Uterus (tissue), 3 donors: ENCODE measurements at regions not wholly inside any gene's neighbourhood (a gene's known extent, or its start where the extent isn't known, plus 50 kb on each side); places are given as distances from the start of the nearest gene placed in this dataset.

Source experiments
- DNase-seq, 2 donors: peaks; one replicate each; pipeline ENCODE4 v3.0.0-alpha.2; 2019 to 2020
- H3K27ac ChIP-seq, 2 donors: fragments of 200-600 bp; sonication (generic); 1 replicate in 1 of 2; 2 replicates in 1 of 2; pipeline ENCODE4 v1.5.1; 2016 to 2018
- H3K27me3 ChIP-seq, 2 donors: fragments of 200-600 bp; sonication (generic); one replicate each; pipeline ENCODE4 v1.5.1; 2018 to 2019; ENCODE audit warnings: control low read depth in 1 of 2
- H3K36me3 ChIP-seq, 2 donors: fragments of 200-600 bp; sonication (generic); one replicate each; pipeline ENCODE4 v1.5.1; 2019; ENCODE audit warnings: control low read depth in 1 of 2
- H3K4me1 ChIP-seq, 2 donors: fragments of 200-600 bp; sonication (generic); one replicate each; pipeline ENCODE4 v1.5.1; 2018 to 2019; ENCODE audit warnings: control low read depth in 1 of 2
- H3K4me3 ChIP-seq, 2 donors: fragments of 200-600 bp; sonication (generic); 1 replicate in 1 of 2; 2 replicates in 1 of 2; pipeline ENCODE4 v1.5.1; 2018 to 2019; ENCODE audit warnings: mild to moderate bottlenecking in 1 of 2
- H3K9me3 ChIP-seq, 2 donors: fragments of 200-600 bp; sonication (generic); one replicate each; pipeline ENCODE4 v1.5.1; 2019; ENCODE audit warnings: control low read depth in 1 of 2
- POLR2A ChIP-seq, 2 donors: fragments of 450-650 bp; IDR thresholded peaks; one replicate each; pipeline ENCODE4 v1.6.1; 2016; ENCODE audit warnings: antibody characterized with exemption in 2 of 2, mild to moderate bottlenecking in 1 of 2, moderate library complexity in 1 of 2
- intact Hi-C: fragments of 100-400 bp; cut with DNase I; formaldehyde crosslinking; loops from one replicate; pipeline ENCODE4 v1.15.1; 2023; ENCODE audit warnings: low total_unique reads
- TF ChIP-seq, protein P1 (sequence below), 4 experiments: fragments of 200-600 bp in 2 of 4; fragments of 450-650 bp in 2 of 4; sonication (generic) in 2 of 4; IDR thresholded peaks; one replicate each; pipeline ENCODE4 v1.5.1; 2016 to 2019; ENCODE audit warnings: antibody characterized with exemption in 4 of 4, mild to moderate bottlenecking in 2 of 4, moderate library complexity in 1 of 4
- donor health status: DM: yes; HTN: yes; CAD: no.

DNA sequence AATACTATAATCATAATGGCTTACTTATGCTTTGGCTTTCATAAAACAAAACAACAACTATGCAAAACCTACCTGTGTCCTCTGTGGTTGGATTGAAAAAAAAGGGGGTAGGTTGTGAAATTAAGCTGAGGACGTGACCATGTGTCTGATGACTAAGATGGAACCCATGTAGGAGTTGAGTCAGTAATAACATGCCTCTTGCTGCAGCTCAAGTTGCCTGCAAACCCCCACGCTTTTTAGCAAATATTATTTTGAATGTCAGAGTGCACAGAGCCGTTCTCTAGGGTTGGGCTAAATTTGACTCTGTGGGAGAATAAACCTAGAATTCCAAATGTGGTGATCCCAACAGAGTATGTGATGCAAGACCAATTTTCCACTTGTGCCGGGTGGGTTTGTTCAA lies 209.3 kb downstream of the KCNRG start:
- no peak for TF ChIP-seq POLR2A (IDR thresholded peaks at IDR 0.05)
- TF ChIP-seq, protein P1, sequence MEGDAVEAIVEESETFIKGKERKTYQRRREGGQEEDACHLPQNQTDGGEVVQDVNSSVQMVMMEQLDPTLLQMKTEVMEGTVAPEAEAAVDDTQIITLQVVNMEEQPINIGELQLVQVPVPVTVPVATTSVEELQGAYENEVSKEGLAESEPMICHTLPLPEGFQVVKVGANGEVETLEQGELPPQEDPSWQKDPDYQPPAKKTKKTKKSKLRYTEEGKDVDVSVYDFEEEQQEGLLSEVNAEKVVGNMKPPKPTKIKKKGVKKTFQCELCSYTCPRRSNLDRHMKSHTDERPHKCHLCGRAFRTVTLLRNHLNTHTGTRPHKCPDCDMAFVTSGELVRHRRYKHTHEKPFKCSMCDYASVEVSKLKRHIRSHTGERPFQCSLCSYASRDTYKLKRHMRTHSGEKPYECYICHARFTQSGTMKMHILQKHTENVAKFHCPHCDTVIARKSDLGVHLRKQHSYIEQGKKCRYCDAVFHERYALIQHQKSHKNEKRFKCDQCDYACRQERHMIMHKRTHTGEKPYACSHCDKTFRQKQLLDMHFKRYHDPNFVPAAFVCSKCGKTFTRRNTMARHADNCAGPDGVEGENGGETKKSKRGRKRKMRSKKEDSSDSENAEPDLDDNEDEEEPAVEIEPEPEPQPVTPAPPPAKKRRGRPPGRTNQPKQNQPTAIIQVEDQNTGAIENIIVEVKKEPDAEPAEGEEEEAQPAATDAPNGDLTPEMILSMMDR (IDR thresholded peaks at IDR 0.05) = no peak
- Histone ChIP-seq H3K27me3 (no peaks in the 10 kb centered on the region), H3K36me3 (no peaks in the 10 kb centered on the region), H3K9me3 (no peaks in the 10 kb centered on the region), H3K4me3 (no peak overlapping the region), H3K4me1 (peaks cover 0 to 8% of the 10 kb centered on the region in 2 donors), H3K27ac (no peak overlapping the region)
- DNase-seq = no peak
- intact Hi-C loops = no loop called here

- TF ChIP-seq, protein P1 (IDR thresholded peaks at IDR 0.05) = no peak
- no peak for TF ChIP-seq POLR2A (IDR thresholded peaks at IDR 0.05)
- intact Hi-C loops = no loop called here
- Histone ChIP-seq H3K9me3 (no peaks in the 10 kb centered on the region), H3K27me3 (no peaks in the 10 kb centered on the region), H3K4me3 (no peak overlapping the region), H3K36me3 (no peaks in the 10 kb centered on the region), H3K4me1 (peaks cover 0 to 8% of the 10 kb centered on the region in 2 donors), H3K27ac (no peak overlapping the region)
- DNase-seq = no peak
These were observed 210.2 kb downstream of the KCNRG start for GRCh38 chr13:50225193-50226155.

DNA sequence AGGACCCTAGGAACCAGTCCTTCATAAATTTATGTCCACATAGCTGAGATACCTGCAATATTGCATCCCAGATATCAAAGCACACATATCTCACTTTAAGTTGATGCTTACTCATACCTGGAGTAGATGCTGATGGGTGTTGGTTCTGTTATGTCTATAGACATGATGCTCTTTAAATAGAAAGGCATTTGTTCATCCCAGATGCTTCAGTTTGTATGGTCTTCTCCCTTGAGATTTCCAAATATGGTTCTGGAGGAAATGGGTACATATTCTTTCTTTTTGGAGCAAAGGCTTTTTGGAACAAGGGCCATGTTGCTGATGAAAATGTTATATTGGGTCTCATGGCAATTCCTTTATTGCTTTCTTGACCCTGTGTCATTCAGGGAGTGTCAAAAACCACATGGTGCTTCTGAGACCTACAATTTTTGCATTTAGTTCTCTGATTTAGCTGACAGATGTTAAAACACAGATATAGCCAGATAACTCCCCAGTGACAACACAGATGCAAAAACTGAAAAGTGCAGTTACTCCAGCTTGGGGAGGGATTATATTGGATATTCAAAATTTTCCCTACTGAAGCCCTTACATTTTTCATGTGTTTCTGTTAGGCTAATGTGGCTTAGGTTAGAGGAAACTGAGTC lies 211.4 kb downstream of the KCNRG start:
- TF ChIP-seq, protein P1 (IDR thresholded peaks at IDR 0.05) = no peak
- no peak for TF ChIP-seq POLR2A (IDR thresholded peaks at IDR 0.05)
- H3K36me3 ChIP-seq = no peaks in the 10 kb centered on the region
- no peak overlapping the region for H3K4me3 ChIP-seq
- no peak overlapping the region for H3K27ac ChIP-seq
- H3K27me3 ChIP-seq = no peaks in the 10 kb centered on the region
- no peaks in the 10 kb centered on the region for H3K9me3 ChIP-seq
- peaks cover 0 to 8% of the 10 kb centered on the region in 2 donors for H3K4me1 ChIP-seq
- DNase-seq = no peak
- intact Hi-C loops = no loop called here

DNA sequence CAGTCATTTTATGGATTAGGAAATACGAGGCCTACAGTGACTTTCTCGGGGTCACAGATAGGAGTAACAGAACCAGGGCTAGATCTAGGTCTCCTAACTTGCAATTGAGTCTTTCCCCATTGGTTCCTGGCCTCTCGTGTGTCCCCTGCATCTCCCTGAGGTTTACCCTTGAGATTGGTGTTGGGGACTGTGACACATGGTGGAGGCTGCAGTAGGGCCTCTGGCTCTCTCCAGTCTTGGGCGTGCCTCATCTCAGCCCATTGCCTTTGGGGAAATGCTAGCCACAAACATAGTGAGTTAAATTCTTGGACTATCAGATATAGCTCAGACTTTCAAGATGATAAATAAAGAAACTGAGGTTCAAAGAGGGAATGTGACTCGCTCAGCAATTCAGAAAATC lies 212.1 kb downstream of the KCNRG start:
- Histone ChIP-seq H3K27me3 (no peaks in the 10 kb centered on the region), H3K4me1 (peaks cover 0 to 8% of the 10 kb centered on the region in 2 donors), H3K36me3 (no peaks in the 10 kb centered on the region), H3K9me3 (no peaks in the 10 kb centered on the region), H3K27ac (no peak overlapping the region), H3K4me3 (no peak overlapping the region)
- intact Hi-C loops = no loop called here
- DNase-seq = no peak
- TF ChIP-seq, protein P1 (IDR thresholded peaks at IDR 0.05) = no peak
- no peak for TF ChIP-seq POLR2A (IDR thresholded peaks at IDR 0.05)

GRCh38 chr13:50228527-50228926 lies 213.3 kb downstream of the KCNRG start:
- Histone ChIP-seq H3K4me1 (peaks cover 0 to under 1% of the 10 kb centered on the region in 2 donors), H3K4me3 (no peak overlapping the region), H3K27ac (no peak overlapping the region), H3K9me3 (no peaks in the 10 kb centered on the region), H3K36me3 (no peaks in the 10 kb centered on the region), H3K27me3 (no peaks in the 10 kb centered on the region)
- TF ChIP-seq, protein P1 (IDR thresholded peaks at IDR 0.05) = no peak
- TF ChIP-seq POLR2A (IDR thresholded peaks at IDR 0.05) = no peak
- no peak for DNase-seq
- intact Hi-C loops = no loop called here
